Neural cell (in vitro differentiated cells): ENCODE measurements at regions not wholly inside any gene's neighbourhood (a gene's known extent, or its start where the extent isn't known, plus 50 kb on each side); places are given as distances from the start of the nearest gene placed in this dataset.

Experiments
- EP300 ChIP-seq: fragments of 450-650 bp; conservative IDR thresholded peaks from 2 replicates; pipeline ENCODE4 v1.6.1; 2014; ENCODE audit warnings: antibody characterized with exemption, mild to moderate bottlenecking, moderate library complexity; ENCODE audit not compliant: poor library complexity, severe bottlenecking
- EZH2 ChIP-seq: fragments of 200-600, 300-800 bp; shearing (Covaris generic), sonication (generic); IDR thresholded peaks from 2 replicates; pipeline ENCODE4 v1.6.1; 2014; ENCODE audit warnings: antibody characterized with exemption, low read length, borderline replicate concordance, mild to moderate bottlenecking; ENCODE audit not compliant: insufficient read depth, poor library complexity, severe bottlenecking
- POLR2AphosphoS5 ChIP-seq: IDR thresholded peaks from 2 replicates; pipeline ENCODE4 v1.6.1; 2012
- RAD21 ChIP-seq: fragments of 450-650 bp; conservative IDR thresholded peaks from 2 replicates; pipeline ENCODE4 v1.6.1; 2014; ENCODE audit warnings: antibody characterized with exemption, mild to moderate bottlenecking, moderate library complexity
- TF ChIP-seq, protein P1 (sequence below): fragments of 450-650 bp; IDR thresholded peaks from 2 replicates; pipeline ENCODE4 v1.5.1; 2014; ENCODE audit warnings: antibody characterized with exemption, mild to moderate bottlenecking, moderate library complexity; ENCODE audit not compliant: poor library complexity, severe bottlenecking
- TF ChIP-seq, protein P2 (sequence below): IDR thresholded peaks from 2 replicates; pipeline ENCODE4 v1.6.1; 2012; ENCODE audit warnings: borderline replicate concordance

DNA sequence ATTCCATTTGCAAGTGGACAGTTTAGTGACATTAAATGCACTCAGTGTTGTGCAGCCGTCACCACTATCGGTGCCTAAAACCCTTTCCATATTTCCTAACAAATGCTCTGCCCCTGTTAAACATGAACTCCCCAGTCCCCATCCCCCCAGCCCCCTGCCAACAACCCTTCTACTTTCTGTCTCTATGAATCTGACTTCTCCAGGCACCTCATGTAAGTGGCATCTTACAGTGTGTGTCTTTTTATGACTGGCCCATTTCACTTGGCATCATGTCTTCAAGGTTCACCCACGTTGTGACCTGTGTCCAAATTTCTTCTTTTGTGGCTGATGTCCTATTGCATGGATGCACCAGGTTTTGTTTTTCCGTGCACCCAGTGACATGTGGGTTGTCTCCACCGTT is 140.9 kb upstream of the GPC1 start:
- TF ChIP-seq, protein P1, sequence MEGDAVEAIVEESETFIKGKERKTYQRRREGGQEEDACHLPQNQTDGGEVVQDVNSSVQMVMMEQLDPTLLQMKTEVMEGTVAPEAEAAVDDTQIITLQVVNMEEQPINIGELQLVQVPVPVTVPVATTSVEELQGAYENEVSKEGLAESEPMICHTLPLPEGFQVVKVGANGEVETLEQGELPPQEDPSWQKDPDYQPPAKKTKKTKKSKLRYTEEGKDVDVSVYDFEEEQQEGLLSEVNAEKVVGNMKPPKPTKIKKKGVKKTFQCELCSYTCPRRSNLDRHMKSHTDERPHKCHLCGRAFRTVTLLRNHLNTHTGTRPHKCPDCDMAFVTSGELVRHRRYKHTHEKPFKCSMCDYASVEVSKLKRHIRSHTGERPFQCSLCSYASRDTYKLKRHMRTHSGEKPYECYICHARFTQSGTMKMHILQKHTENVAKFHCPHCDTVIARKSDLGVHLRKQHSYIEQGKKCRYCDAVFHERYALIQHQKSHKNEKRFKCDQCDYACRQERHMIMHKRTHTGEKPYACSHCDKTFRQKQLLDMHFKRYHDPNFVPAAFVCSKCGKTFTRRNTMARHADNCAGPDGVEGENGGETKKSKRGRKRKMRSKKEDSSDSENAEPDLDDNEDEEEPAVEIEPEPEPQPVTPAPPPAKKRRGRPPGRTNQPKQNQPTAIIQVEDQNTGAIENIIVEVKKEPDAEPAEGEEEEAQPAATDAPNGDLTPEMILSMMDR: no peak
- TF ChIP-seq EP300 (no peak), RAD21 (no peak), POLR2AphosphoS5 (no peak), EZH2 (no peak)
- TF ChIP-seq, protein P2, sequence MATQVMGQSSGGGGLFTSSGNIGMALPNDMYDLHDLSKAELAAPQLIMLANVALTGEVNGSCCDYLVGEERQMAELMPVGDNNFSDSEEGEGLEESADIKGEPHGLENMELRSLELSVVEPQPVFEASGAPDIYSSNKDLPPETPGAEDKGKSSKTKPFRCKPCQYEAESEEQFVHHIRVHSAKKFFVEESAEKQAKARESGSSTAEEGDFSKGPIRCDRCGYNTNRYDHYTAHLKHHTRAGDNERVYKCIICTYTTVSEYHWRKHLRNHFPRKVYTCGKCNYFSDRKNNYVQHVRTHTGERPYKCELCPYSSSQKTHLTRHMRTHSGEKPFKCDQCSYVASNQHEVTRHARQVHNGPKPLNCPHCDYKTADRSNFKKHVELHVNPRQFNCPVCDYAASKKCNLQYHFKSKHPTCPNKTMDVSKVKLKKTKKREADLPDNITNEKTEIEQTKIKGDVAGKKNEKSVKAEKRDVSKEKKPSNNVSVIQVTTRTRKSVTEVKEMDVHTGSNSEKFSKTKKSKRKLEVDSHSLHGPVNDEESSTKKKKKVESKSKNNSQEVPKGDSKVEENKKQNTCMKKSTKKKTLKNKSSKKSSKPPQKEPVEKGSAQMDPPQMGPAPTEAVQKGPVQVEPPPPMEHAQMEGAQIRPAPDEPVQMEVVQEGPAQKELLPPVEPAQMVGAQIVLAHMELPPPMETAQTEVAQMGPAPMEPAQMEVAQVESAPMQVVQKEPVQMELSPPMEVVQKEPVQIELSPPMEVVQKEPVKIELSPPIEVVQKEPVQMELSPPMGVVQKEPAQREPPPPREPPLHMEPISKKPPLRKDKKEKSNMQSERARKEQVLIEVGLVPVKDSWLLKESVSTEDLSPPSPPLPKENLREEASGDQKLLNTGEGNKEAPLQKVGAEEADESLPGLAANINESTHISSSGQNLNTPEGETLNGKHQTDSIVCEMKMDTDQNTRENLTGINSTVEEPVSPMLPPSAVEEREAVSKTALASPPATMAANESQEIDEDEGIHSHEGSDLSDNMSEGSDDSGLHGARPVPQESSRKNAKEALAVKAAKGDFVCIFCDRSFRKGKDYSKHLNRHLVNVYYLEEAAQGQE: no peak
